ENCODE measurements at regions not wholly inside any gene's neighbourhood (a gene's known extent, or its start where the extent isn't known, plus 50 kb on each side); places are given as distances from the start of the nearest gene placed in this dataset.

DNA sequence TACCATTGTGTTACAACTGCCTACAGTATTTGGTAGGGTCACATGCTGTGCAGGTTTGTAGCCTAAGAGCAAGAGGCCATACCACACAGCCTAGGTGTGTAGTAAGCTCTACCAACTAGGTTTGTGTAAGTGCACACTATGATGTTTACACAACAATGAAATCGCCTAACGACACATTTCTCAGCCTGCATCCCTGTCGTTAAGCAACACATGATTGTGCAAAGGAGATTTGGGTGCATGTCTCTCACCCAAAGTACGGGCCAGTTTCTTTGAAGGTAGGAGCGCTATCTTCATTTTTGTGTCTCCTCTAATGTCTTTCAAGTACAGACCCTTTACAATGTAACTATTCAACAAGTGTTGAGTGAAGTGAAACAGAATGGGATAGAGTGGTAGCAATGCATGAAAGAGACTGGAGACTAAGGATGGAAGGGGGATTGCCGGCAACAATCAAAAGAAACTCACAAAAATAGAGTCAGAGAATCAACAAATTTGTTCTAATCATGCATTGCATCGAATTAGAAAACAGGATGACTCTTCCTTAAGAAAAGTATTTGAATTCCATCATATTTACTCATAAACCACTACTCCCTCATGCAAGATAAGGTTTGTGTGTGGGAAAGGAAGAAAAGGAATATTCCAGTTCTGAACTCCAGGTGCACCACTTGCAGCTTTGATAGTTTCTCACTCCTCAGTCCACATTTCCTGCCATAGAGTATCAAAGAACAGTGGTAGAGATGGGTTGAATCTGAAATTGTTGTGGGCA lies 60.2 kb upstream of the TNFRSF19 start:
- Histone ChIP-seq H3K27ac (peak overlapping the region in 5 of 12 donors; percentile 14 to 50 (median 44)), H3K9me3 (no peaks in the 10 kb centered on the region), H3K27me3 (no peaks in the 10 kb centered on the region), H3K36me3 (no peaks in the 10 kb centered on the region), H3K4me1 (peaks cover 0 to 56% (median 21%) of the 10 kb centered on the region in 12 donors), H3K4me3 (no peak overlapping the region)
- TF ChIP-seq POLR2A (IDR thresholded peaks at IDR 0.05) = no peak
- TF ChIP-seq, protein P1, sequence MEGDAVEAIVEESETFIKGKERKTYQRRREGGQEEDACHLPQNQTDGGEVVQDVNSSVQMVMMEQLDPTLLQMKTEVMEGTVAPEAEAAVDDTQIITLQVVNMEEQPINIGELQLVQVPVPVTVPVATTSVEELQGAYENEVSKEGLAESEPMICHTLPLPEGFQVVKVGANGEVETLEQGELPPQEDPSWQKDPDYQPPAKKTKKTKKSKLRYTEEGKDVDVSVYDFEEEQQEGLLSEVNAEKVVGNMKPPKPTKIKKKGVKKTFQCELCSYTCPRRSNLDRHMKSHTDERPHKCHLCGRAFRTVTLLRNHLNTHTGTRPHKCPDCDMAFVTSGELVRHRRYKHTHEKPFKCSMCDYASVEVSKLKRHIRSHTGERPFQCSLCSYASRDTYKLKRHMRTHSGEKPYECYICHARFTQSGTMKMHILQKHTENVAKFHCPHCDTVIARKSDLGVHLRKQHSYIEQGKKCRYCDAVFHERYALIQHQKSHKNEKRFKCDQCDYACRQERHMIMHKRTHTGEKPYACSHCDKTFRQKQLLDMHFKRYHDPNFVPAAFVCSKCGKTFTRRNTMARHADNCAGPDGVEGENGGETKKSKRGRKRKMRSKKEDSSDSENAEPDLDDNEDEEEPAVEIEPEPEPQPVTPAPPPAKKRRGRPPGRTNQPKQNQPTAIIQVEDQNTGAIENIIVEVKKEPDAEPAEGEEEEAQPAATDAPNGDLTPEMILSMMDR (IDR thresholded peaks at IDR 0.05) = no peak
- WGBS, 4 donors = 62 to 78% (median 74%) methylated on average over 7 of the region's 7 CpGs
- intact Hi-C loops (cut with DNase I) = loop anchor here in 9 of 10 donors (2.0 to 5.0 kb wide), 7 partner anchors 37 to 61 kb away; partner anchors contain the start of gene TNFRSF19 (in 1 of the 9)
- DNase-seq = no peak
- no peak for ATAC-seq

DNA sequence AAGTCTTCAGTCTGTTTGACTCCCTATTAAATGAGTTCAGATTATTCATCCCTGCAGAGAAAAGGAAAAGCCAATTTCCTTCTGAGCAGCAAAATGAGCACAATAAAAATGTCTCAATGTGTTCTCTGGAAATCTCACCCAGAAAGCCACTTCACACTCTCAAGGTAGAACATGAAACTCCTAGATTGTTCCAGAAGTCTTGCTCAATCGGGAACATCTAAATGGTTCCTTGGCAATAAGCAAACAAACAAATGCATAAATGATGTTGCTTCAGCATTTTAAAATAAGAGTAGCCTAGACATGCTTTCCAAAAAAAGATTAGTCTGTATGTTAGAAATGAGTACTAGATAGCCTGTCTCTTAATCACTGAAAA lies 59.7 kb upstream of the TNFRSF19 start:
- no peak for TF ChIP-seq POLR2A (IDR thresholded peaks at IDR 0.05)
- TF ChIP-seq, protein P1 (IDR thresholded peaks at IDR 0.05) = no peak
- peaks cover 0 to 51% (median 20%) of the 10 kb centered on the region in 12 donors for H3K4me1 ChIP-seq
- DNase-seq = no peak
- peak overlapping the region in 7 of 12 donors; percentile 14 to 78 (median 44) for H3K27ac ChIP-seq
- H3K36me3 ChIP-seq = no peaks in the 10 kb centered on the region
- H3K9me3 ChIP-seq = no peaks in the 10 kb centered on the region
- intact Hi-C loops (cut with DNase I) = loop anchor here in 9 of 10 donors (2.0 to 5.0 kb wide), 7 partner anchors 37 to 60 kb away; partner anchors contain the start of gene TNFRSF19 (in 1 of the 9)
- H3K27me3 ChIP-seq = no peaks in the 10 kb centered on the region
- peak in 1 of 4 donors; percentile 16 for ATAC-seq
- WGBS, 4 donors = 15 to 65% (median 42%) methylated on average over 1 of the region's 1 CpG
- no peak overlapping the region for H3K4me3 ChIP-seq

DNA sequence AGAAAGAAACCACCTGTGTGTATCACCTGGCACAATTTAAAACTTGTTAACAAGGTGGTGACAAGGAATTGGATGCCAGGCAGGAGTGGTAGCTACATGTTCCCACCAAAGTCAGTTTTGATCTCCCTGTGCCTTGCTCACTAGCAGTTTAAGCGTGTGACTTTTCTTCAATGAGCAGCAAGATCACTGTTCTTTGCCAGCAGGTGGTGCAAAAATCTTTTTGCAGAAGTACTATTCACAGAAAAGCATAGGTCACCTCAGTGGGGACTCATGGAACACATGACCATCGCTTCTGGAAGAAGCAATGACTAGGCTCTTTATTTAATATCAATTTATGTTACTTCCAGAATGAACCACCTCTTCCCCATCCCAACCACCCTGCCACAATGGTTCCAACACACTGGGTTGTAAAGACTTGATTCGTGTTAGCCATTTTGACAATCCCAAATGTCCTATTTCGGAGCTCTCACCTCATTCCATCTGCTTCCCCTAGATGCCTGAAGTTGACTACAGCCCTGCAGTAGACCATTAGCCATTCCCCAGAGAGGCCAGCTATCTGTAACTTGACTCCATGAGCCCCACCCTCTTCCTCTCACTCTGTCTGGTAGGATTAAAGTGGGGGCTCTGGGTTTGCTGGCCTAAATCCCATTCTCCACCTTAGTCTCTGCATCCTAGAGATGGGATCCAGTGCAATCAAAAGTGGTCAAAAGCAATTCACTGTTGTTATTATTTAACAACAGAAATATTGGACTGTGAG lies 59.1 kb upstream of the TNFRSF19 start:
- Histone ChIP-seq H3K4me1 (peaks cover 0 to 48% (median 19%) of the 10 kb centered on the region in 12 donors), H3K9me3 (no peaks in the 10 kb centered on the region), H3K36me3 (no peaks in the 10 kb centered on the region), H3K27ac (peak overlapping the region in 8 of 12 donors; percentile 14 to 78 (median 40)), H3K27me3 (no peaks in the 10 kb centered on the region), H3K4me3 (no peak overlapping the region)
- TF ChIP-seq POLR2A (IDR thresholded peaks at IDR 0.05) = no peak
- TF ChIP-seq, protein P1 (IDR thresholded peaks at IDR 0.05) = peak in 9 of 12 donors; percentile 15 to 56 (median 44)
- intact Hi-C loops (cut with DNase I) = loop anchor here in 9 of 10 donors (2.0 to 5.0 kb wide), 7 partner anchors 36 to 60 kb away; partner anchors contain the start of gene TNFRSF19 (in 1 of the 9)
- ATAC-seq (peak; percentile 4 to 42 (median 24)), DNase-seq (peak in 1 of 5 donors; percentile 13)
- 67 to 74% (median 72%) methylated on average over 4 of the region's 4 CpGs for WGBS, 4 donors
